GM10266 (cell line): ENCODE measurements at regions not wholly inside any gene's neighbourhood (a gene's known extent, or its start where the extent isn't known, plus 50 kb on each side); places are given as distances from the start of the nearest gene placed in this dataset.

Experiments
- DNase-seq: peaks from one replicate; pipeline ENCODE4 v3.0.0; 2012; ENCODE audit errors: extremely low spot score
- TF ChIP-seq, protein P1 (sequence below): IDR thresholded peaks from 2 replicates; pipeline ENCODE4 v1.5.1; 2012; ENCODE audit warnings: mild to moderate bottlenecking, low read depth; ENCODE audit not compliant: control insufficient read depth, insufficient read depth; ENCODE audit errors: missing control alignments

DNA sequence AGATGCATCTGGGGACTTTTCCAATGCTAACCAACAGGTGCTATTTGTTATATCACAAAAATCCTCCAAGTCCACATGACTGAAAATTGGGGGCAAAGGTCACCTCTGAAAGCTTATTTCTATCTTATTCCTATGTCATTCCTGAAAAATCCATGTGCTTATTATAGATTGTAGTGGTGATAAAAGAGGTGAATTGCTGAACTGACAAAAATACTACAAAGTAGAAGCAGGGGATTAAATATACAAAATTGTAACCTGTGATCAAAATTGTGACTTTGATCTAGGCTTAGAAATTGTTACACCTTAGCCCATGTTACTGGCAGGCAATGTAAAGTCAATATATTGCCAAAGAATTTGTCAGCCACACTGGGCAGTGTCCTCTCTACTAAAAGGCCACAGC lies 62.3 kb downstream of the IER5 start:
- DNase-seq, result no peak
- TF ChIP-seq, protein P1, sequence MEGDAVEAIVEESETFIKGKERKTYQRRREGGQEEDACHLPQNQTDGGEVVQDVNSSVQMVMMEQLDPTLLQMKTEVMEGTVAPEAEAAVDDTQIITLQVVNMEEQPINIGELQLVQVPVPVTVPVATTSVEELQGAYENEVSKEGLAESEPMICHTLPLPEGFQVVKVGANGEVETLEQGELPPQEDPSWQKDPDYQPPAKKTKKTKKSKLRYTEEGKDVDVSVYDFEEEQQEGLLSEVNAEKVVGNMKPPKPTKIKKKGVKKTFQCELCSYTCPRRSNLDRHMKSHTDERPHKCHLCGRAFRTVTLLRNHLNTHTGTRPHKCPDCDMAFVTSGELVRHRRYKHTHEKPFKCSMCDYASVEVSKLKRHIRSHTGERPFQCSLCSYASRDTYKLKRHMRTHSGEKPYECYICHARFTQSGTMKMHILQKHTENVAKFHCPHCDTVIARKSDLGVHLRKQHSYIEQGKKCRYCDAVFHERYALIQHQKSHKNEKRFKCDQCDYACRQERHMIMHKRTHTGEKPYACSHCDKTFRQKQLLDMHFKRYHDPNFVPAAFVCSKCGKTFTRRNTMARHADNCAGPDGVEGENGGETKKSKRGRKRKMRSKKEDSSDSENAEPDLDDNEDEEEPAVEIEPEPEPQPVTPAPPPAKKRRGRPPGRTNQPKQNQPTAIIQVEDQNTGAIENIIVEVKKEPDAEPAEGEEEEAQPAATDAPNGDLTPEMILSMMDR, result no peak

DNA sequence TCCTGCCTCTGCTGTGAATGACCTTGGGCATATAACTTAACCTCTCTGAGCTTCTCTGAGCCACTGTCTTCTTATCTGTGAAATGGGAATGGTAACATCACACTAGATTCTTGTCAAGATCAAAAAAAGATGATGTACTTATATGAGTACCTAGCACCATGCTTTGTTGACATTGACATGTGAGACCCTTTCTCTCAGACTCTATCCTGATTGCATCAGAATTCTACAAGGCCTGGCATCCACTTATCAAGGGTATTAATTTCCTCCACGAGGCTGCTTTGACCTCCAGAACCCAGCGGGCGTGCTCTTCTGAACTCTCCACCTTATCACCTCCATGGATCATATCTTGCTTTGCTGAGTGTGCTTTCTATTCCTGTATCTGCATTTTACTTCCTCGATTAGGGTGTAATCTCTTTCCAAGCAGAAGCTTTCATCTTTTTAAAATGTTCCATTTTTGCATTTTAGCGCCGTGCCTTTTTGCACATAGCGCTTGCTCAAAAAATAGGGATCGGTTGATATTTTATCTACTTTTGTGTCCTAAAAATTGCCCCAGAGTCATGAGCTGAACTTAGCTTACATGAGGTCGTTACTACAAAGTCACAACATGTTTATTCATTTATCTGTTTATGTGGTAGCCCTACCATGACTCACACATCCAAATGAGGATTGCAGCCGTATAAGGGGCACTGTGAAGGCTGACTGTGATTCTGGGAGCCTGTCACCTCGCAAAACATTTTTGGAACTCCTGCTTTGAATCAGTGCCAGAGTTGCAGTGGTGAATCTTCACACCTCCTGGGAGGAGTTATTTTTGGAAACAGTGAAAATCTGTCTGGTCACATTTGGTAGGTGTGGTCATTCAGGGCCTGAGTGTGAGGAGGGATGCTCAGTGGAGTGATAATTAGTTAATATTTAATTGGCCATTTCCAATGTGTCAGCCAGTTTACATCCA lies 63.2 kb downstream of the IER5 start:
- DNase-seq, result no peak
- TF ChIP-seq, protein P1, result no peak

DNA sequence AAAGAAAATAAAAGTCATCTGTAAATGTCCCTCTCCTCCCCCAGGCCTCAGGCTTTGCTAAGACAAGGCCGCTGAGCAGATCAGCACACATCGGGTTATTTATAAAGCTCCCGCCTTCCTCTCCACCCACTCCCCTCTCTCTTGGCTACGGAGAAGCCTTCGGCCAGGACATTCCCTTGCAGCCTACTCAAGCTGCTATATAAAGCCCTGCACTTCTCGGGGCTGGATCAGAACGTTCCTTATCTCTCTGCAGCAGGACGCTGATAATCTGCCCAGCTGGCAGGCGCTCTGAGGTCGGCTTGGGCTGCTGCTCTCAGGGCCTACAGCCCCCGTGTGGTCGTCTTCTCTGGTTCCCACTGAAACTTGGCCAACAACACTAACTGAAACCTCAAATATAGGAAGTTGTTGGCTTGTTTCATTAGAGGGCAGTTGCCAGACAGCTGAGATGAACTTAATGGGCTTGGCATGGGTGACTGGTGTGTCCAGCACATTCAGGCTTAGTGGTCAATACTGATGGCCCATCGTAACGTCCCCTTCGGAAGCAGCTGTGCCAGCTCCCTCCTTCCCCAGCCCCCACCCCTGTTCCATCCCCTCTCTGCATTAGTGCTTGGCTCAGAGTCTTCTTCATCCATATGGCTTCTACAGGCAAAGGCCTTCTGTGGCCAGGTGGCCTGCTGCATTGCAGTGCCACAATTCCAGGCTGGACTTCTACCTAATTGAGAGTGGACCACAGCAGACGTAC lies 64.6 kb downstream of the IER5 start:
- peak; percentile 48 for DNase-seq
- TF ChIP-seq, protein P1, result peak; percentile 34

DNA sequence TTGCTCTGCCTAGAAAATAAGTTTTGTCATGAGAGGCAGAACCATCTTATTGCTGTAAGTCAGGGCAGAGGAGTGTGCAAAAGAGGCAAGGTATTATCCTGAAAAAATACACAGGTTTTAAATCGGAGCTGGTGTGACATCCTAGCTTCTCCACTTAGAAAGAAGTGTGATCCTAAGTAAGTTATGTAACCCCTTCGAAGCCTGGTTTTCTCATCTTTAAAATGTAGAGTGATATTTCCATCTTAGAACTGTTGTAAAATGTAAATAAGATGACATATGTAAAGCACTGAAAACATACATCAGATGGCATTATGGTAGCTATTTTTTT lies 65.1 kb downstream of the IER5 start:
- TF ChIP-seq, protein P1, result no peak

DNA sequence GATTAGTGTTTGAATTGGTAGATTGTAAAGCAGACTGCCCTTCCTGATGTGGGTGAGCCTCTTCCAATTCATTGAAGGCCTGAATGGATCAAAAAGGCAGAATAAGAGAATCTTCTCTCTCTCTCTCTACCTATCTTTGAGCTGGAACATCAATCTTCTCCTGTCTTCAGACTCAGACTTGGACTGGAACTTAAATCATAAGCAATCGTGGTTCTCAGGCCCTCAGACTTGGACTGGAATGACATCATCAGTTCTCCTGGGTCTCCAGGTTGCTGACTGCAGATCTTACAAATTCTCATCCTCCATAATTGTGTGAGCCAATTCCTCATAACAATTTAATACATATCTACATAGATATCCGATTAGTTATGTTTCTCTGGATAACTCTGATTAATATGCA lies 66.8 kb downstream of the IER5 start:
- DNase-seq, result no peak
- TF ChIP-seq, protein P1, result no peak

More for the DNA sequence above, 65.1 kb downstream of the IER5 start:
- DNase-seq, result no peak

DNA sequence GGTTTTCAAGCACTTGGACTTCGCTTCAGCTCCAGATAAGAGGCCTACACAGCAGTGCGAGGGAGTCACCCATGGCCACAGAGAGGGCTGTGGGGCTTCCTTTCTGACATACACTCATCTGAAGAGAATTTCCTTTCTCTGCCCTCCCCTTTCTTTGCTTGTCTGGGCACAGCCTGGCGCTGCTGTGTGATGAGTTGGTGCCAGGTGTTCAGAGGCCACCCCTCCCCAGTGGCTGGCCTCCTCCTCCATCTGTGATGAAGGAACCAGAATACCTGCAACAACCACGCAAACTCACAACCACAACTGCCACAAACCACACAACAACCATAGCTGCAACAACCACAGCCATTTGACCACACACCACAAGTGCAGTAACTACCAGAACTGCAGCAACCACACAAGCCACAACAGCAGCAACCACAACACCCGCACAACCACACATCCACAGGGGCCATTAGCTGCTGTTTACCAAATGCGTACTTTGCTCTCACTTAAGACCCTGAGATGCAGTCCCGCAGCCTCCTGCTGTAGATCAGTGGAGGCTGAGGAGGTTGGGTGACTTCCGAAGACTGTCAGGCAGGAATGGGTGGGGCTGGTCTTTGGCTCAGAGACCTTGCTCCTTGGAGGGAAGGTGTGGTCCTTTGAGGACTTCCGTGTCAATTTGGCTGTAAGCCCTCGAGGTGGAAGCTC lies 71.1 kb downstream of the IER5 start:
- TF ChIP-seq, protein P1, result no peak
- no peak for DNase-seq
